HEK293T (cell line): ENCODE measurements at regions not wholly inside any gene's neighbourhood (a gene's known extent, or its start where the extent isn't known, plus 50 kb on each side); places are given as distances from the start of the nearest gene placed in this dataset.
A peak's percentile ranks its signal among the peaks of the same experiment; 100 is the strongest.

Experiments
- CTCF ChIA-PET: fragments of 350-600 bp; formaldehyde crosslinking; extraction: SDS; loops from one replicate; lab custom pipeline; 2021; ENCODE audit warnings: antibody characterized with exemption, inconsistent platforms; lab: Yijun Ruan, JAX
- POLR2A ChIA-PET: fragments of 350-600 bp; formaldehyde crosslinking; extraction: SDS; loops from one replicate; lab custom pipeline; 2020; ENCODE audit warnings: antibody characterized with exemption, inconsistent platforms; lab: Yijun Ruan, JAX
- DNase-seq: peaks from one replicate; pipeline ENCODE4 v3.0.0; 2012; ENCODE audit warnings: mixed read lengths; ENCODE audit errors: extremely low spot score
- ARNT ChIP-seq: fragments of 450-650 bp; IDR thresholded peaks from 2 replicates; pipeline ENCODE4 v1.6.1; 2017; ENCODE audit warnings: mild to moderate bottlenecking
- BHLHE40 ChIP-seq: fragments of 450-650 bp; IDR thresholded peaks from 2 replicates; pipeline ENCODE4 v1.6.1; 2016; ENCODE audit warnings: mild to moderate bottlenecking, moderate library complexity, borderline replicate concordance
- CTBP1 ChIP-seq: fragments of 450-650 bp; IDR thresholded peaks from 2 replicates; pipeline ENCODE4 v1.6.1; 2016; ENCODE audit warnings: borderline replicate concordance
- ELF4 ChIP-seq: fragments of 450-650 bp; IDR thresholded peaks from 2 replicates; pipeline ENCODE4 v1.6.1; 2017; ENCODE audit warnings: antibody characterized with exemption
- FOXA1 ChIP-seq: fragments of 450-650 bp; IDR thresholded peaks from 2 replicates; pipeline ENCODE4 v1.6.1; 2016; ENCODE audit warnings: mild to moderate bottlenecking
- FOXK2 ChIP-seq: fragments of 450-650 bp; IDR thresholded peaks from 2 replicates; pipeline ENCODE4 v1.6.1; 2016; ENCODE audit warnings: mild to moderate bottlenecking
- FOXM1 ChIP-seq: fragments of 450-650 bp; IDR thresholded peaks from 2 replicates; pipeline ENCODE4 v1.6.1; 2017; ENCODE audit warnings: mild to moderate bottlenecking, borderline replicate concordance
- HDGF ChIP-seq: fragments of 450-650 bp; IDR thresholded peaks from 2 replicates; pipeline ENCODE4 v1.6.1; 2017; ENCODE audit warnings: antibody characterized with exemption, borderline replicate concordance
- L3MBTL2 ChIP-seq: fragments of 450-650 bp; conservative IDR thresholded peaks from 2 replicates; pipeline ENCODE4 v1.6.1; 2016; ENCODE audit warnings: mild to moderate bottlenecking
- LEF1 ChIP-seq: fragments of 450-650 bp; IDR thresholded peaks from 2 replicates; pipeline ENCODE4 v1.6.1; 2017; ENCODE audit warnings: mild to moderate bottlenecking, borderline replicate concordance
- NFRKB ChIP-seq: fragments of 450-650 bp; IDR thresholded peaks from 2 replicates; pipeline ENCODE4 v1.6.1; 2016; ENCODE audit warnings: mild to moderate bottlenecking, moderate library complexity
- PKNOX1 ChIP-seq: fragments of 450-650 bp; IDR thresholded peaks from 2 replicates; pipeline ENCODE4 v1.6.1; 2016
- SP1 ChIP-seq: fragments of 450-650 bp; IDR thresholded peaks from 2 replicates; pipeline ENCODE4 v1.6.1; 2017
- SUZ12 ChIP-seq: fragments of 450-650 bp; IDR thresholded peaks from 2 replicates; pipeline ENCODE4 v1.6.1; 2016; ENCODE audit warnings: mild to moderate bottlenecking
- TARDBP ChIP-seq: fragments of 450-650 bp; IDR thresholded peaks from 2 replicates; pipeline ENCODE4 v1.6.1; 2016
- ZNF384 ChIP-seq: fragments of 450-650 bp; IDR thresholded peaks from 2 replicates; pipeline ENCODE4 v1.6.1; 2016

- CTCF ChIA-PET = no interaction called here
- DNase-seq = no peak
- TF ChIP-seq LEF1 = no peak
- TF ChIP-seq TARDBP = no peak
- no peak for TF ChIP-seq NFRKB
- TF ChIP-seq ELF4 = no peak
- no peak for TF ChIP-seq ARNT
- TF ChIP-seq SP1 = no peak
- TF ChIP-seq FOXA1 = no peak
- no peak for TF ChIP-seq FOXK2
- TF ChIP-seq BHLHE40 = no peak
- TF ChIP-seq CTBP1 = no peak
- TF ChIP-seq PKNOX1 = no peak
- POLR2A ChIA-PET = no interaction called here
Measured at GRCh38 chr5:124552526-124552925, 193.9 kb downstream of the ZNF608 start.

DNA sequence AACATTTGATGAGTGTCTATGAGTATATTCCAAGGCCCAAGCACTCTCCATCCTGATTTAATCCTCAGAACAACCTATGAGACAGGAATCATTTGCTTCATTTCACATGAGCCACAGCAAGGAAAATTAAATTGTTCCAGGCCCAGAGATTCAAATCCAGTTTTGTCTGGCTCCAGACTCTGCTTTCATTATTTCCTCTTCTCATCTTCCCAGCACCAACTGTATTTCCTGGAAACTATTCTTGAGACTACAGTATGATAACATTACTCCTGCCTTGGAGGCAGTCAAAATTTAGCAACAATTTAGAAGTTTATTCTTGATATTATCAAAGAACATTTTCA lies 194.5 kb downstream of the ZNF608 start:
- DNase-seq = no peak
- no peak for TF ChIP-seq SUZ12
- no peak for TF ChIP-seq SP1
- no peak for TF ChIP-seq ELF4
- TF ChIP-seq TARDBP = no peak
- no peak for TF ChIP-seq HDGF
- no peak for TF ChIP-seq L3MBTL2
- no peak for TF ChIP-seq ARNT
- TF ChIP-seq ZNF384 = no peak
- TF ChIP-seq NFRKB = no peak
- no peak for TF ChIP-seq PKNOX1
- CTCF ChIA-PET = no interaction called here
- POLR2A ChIA-PET = no interaction called here

DNA sequence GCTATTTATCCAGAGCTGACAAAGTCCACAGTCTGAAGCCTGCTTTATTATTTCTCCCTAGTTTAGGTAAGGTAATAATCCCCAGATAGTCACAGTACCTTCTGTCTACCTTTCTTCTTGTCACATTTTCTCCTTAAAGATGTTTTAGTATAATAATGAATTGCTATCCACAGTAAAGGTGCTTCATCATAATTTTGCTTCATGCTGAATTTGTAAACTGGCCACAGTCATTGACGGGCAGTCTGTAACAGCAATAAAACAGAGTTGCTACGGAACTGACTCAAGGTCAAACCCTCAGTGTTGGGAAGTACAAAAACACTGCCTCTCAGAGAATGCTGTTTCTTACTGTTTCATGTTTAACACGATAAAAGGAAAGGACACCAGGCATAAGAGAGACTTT lies 195.7 kb downstream of the ZNF608 start:
- no peak for DNase-seq
- ChIA-PET POLR2A (no interaction called here), CTCF (interaction anchor here (1.2 kb wide), 1 partner anchor 9 kb away, joined by 3 read pairs; no protein-coding TSS in a partner anchor)
- no peak for TF ChIP-seq FOXM1
- TF ChIP-seq PKNOX1 = 0 out of 2 replicates have a peak, but pooled peaks have one; percentile 7

GRCh38 chr5:124549891-124550436 lies 196.5 kb downstream of the ZNF608 start:
- ChIA-PET POLR2A (no interaction called here), CTCF (interaction anchor here (0.6 to 1.2 kb wide), 2 partner anchors 10 to 11 kb away, joined by 3 to 4 read pairs; no protein-coding TSS in a partner anchor)
- DNase-seq = no peak
- TF ChIP-seq ZNF384 (no peak), SUZ12 (no peak), BHLHE40 (no peak), LEF1 (no peak), PKNOX1 (no peak), NFRKB (no peak), FOXK2 (no peak), L3MBTL2 (no peak), ELF4 (no peak), ARNT (no peak), HDGF (no peak), FOXA1 (no peak), TARDBP (no peak), CTBP1 (no peak), FOXM1 (no peak)

DNA sequence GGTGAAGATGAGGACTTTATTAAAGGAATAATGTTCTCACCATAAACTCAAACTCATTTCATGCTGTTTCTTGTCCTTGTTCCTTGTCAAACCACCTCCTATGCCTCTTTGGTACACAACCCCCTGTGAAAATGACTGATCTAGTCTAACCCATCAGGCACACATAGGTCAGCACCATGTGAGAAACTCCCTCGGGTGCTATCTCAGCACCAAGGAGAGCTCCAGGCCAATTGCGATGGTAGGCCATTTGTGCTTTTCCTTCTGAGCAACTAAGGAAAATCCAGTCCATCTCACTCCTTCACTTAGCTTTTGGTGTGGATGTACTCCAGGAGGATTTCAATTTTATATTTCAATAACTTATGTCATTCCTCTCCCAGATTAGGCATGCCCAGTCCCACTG lies 199.8 kb downstream of the ZNF608 start:
- DNase-seq = no peak

GRCh38 chr5:124544366-124545055 lies 201.9 kb downstream of the ZNF608 start:
- POLR2A ChIA-PET = no interaction called here
- TF ChIP-seq SP1 (no peak), FOXA1 (no peak)
- no peak for DNase-seq
- CTCF ChIA-PET = no interaction called here

More for the DNA sequence above, 199.8 kb downstream of the ZNF608 start:
- TF ChIP-seq HDGF (no peak), SUZ12 (no peak)
- ChIA-PET CTCF (no interaction called here), POLR2A (no interaction called here)
